ENCODE measurements at regions not wholly inside any gene's neighbourhood (a gene's known extent, or its start where the extent isn't known, plus 50 kb on each side); places are given as distances from the start of the nearest gene placed in this dataset.

- no peak for DNase-seq (ENCODE audit: low read depth)
- in situ Hi-C loops (cut with HindIII; ENCODE audit: low sequenced_read_pairs), result no loop called here
- no peak for TF ChIP-seq CTCF (IDR thresholded peaks at IDR 0.05; ENCODE audit: low read depth, low read length, missing control alignments)
- no peak overlapping the region for H3K4me3 ChIP-seq (ENCODE audit: low read depth, low read length)
These were observed 559.5 kb upstream of the WWC1 start for GRCh38 chr5:167731951-167732350.

- in situ Hi-C loops (cut with HindIII; ENCODE audit: low sequenced_read_pairs), result no loop called here
- DNase-seq (ENCODE audit: low read depth), result no peak
- TF ChIP-seq CTCF (IDR thresholded peaks at IDR 0.05; ENCODE audit: low read depth, low read length, missing control alignments), result no peak
These were observed 558.9 kb upstream of the WWC1 start for GRCh38 chr5:167732499-167732898.

DNA sequence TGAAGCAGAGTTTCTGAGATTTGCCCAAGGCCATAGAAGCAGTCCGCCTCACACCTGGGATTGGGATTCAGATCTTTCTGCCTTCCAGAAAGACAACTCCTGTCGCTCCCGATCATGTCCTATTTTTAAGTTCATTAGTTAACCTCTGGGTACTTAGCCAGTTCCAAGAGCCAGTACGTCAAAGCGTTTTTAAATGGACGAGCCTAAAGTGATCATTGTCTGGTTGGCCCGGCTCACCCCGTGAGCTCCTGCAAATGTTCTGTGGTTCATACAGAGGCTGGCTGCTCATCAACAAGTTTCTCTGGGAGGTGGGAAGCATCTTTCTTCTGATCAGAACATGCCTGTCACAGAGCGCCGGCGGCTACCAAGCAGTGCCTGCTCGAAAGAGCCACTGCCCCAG, 554.5 kb upstream of the WWC1 start:
- no peak for TF ChIP-seq CTCF (IDR thresholded peaks at IDR 0.05; ENCODE audit: low read depth, low read length, missing control alignments)
- in situ Hi-C loops (cut with HindIII; ENCODE audit: low sequenced_read_pairs), result no loop called here
- DNase-seq (ENCODE audit: low read depth), result no peak
- H3K4me3 ChIP-seq (ENCODE audit: low read depth, low read length), result no peak overlapping the region

More at GRCh38 chr5:167732499-167732898, 558.9 kb upstream of the WWC1 start:
- H3K4me3 ChIP-seq (ENCODE audit: low read depth, low read length), result no peak overlapping the region

- no peak overlapping the region for H3K4me3 ChIP-seq (ENCODE audit: low read depth, low read length)
- peak; percentile 91 for DNase-seq (ENCODE audit: low read depth)
- in situ Hi-C loops (cut with HindIII; ENCODE audit: low sequenced_read_pairs), result no loop called here
- no peak for TF ChIP-seq CTCF (IDR thresholded peaks at IDR 0.05; ENCODE audit: low read depth, low read length, missing control alignments)
These were observed 547.6 kb upstream of the WWC1 start for GRCh38 chr5:167743695-167744464.

GRCh38 chr5:167745868-167746267, 545.6 kb upstream of the WWC1 start:
- TF ChIP-seq CTCF (IDR thresholded peaks at IDR 0.05; ENCODE audit: low read depth, low read length, missing control alignments), result no peak
- in situ Hi-C loops (cut with HindIII; ENCODE audit: low sequenced_read_pairs), result no loop called here

GRCh38 chr5:167750586-167750985, 540.9 kb upstream of the WWC1 start:
- in situ Hi-C loops (cut with HindIII; ENCODE audit: low sequenced_read_pairs), result no loop called here
- TF ChIP-seq CTCF (IDR thresholded peaks at IDR 0.05; ENCODE audit: low read depth, low read length, missing control alignments), result no peak
- DNase-seq (ENCODE audit: low read depth), result no peak
- H3K4me3 ChIP-seq (ENCODE audit: low read depth, low read length), result no peak overlapping the region

More at GRCh38 chr5:167745868-167746267, 545.6 kb upstream of the WWC1 start:
- DNase-seq (ENCODE audit: low read depth), result no peak
- H3K4me3 ChIP-seq (ENCODE audit: low read depth, low read length), result no peak overlapping the region

Measured in astrocyte of the cerebellum (primary cell).